ENCODE measurements at regions not wholly inside any gene's neighbourhood (a gene's known extent, or its start where the extent isn't known, plus 50 kb on each side); places are given as distances from the start of the nearest gene placed in this dataset.

DNA sequence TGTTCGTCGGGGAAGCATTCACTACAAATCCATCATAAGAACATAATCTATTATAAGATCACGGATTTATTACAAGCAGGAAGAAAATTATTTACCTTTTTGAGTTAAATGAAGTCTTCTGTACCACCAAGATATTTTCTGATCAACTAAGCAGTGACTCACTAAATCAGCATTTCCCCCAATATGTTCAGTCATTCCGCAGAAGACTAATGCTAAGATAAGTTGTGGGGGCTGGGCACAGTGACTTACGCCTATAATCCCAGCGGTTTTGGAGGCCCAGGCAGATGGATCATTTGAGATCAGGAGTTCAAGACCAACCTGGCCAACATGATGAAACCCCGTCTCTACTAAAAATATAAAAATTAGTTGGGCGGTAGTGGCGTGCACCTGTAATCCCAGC lies 144.2 kb upstream of the EGR2 start:
- TF ChIP-seq, protein P1, sequence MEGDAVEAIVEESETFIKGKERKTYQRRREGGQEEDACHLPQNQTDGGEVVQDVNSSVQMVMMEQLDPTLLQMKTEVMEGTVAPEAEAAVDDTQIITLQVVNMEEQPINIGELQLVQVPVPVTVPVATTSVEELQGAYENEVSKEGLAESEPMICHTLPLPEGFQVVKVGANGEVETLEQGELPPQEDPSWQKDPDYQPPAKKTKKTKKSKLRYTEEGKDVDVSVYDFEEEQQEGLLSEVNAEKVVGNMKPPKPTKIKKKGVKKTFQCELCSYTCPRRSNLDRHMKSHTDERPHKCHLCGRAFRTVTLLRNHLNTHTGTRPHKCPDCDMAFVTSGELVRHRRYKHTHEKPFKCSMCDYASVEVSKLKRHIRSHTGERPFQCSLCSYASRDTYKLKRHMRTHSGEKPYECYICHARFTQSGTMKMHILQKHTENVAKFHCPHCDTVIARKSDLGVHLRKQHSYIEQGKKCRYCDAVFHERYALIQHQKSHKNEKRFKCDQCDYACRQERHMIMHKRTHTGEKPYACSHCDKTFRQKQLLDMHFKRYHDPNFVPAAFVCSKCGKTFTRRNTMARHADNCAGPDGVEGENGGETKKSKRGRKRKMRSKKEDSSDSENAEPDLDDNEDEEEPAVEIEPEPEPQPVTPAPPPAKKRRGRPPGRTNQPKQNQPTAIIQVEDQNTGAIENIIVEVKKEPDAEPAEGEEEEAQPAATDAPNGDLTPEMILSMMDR (conservative IDR thresholded peaks at IDR 0.05), result no peak
- H3K27ac ChIP-seq, result no peak overlapping the region

DNA sequence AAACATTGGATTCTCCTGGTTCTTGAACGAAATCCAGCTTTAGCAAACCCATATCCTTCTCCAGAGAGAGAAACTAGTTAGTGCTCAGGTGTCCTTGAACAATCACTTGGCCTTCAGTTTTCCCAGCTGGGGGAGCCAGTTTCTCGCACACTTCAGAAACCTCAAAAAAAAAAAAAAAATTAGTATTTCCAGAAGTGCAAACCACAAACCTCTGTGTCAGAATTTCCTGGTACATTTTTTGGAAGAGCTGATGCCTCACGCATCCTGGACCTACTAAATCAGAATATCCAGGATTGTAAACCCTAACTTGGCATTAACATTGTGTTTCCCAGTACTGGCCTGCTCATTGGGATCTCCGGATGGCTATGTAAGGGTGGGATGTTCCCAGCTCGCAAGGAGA lies 143.4 kb upstream of the EGR2 start:
- TF ChIP-seq, protein P1 (conservative IDR thresholded peaks at IDR 0.05), result no peak
- H3K27ac ChIP-seq, result no peak overlapping the region

DNA sequence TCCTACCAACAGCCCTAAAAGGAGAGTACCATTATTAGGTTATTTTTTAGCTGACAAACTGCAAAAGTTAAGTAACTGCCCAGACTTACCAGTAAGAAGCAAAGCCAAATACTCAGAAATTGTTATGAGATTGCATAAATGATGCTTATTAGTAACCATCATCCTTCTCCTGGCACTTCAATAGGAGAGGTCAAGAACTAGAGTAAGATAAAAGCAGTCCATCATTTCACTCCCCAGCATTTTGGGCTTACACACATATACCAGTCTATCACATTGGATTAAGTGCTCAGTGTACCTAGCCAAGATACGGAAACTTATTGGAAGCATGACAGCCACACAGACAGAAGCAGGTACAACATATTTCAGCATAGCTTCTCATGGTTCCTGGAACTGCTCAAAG lies 142.8 kb upstream of the EGR2 start:
- TF ChIP-seq, protein P1 (conservative IDR thresholded peaks at IDR 0.05), result no peak
- no peak overlapping the region for H3K27ac ChIP-seq

DNA sequence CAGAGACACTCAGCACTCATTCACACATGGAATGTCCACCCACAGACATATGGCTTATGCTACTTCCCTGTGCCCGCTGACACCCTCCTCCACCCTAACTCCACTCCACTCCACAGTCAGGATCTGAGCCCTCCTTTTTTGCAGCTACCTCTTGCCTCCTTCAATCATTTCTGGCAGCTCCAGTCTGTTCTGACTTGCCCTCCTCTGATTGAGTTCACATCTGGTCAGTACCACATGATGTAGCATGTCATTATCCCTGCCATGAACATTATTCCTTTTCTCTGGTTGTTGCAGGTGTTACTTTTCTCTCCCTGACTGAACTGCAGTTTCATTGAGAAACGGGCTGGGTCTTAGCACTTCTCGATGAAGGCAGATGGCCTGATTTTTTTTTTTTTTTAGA lies 130.1 kb upstream of the EGR2 start:
- no peak overlapping the region for H3K27ac ChIP-seq
- TF ChIP-seq, protein P1 (conservative IDR thresholded peaks at IDR 0.05), result no peak

DNA sequence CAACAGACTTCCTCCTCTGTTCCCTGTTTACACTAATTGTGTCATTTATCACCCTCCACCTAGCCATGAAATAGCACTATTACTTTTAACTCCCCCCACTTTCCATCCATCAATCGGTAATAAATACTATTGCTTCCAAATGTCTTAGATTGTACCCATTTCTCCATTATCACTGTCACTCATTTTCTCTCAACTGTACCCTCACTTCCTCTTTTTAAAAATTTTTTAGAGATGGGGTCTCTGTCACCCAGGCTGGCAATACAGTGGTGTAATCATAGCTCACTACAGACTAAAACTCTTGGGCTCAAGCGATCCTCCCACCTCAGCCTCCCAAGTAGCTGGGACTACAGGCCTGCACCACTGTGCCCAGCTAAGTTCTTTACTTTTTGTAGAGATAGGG lies 123.5 kb upstream of the EGR2 start:
- TF ChIP-seq, protein P1 (conservative IDR thresholded peaks at IDR 0.05), result no peak
- no peak overlapping the region for H3K27ac ChIP-seq

DNA sequence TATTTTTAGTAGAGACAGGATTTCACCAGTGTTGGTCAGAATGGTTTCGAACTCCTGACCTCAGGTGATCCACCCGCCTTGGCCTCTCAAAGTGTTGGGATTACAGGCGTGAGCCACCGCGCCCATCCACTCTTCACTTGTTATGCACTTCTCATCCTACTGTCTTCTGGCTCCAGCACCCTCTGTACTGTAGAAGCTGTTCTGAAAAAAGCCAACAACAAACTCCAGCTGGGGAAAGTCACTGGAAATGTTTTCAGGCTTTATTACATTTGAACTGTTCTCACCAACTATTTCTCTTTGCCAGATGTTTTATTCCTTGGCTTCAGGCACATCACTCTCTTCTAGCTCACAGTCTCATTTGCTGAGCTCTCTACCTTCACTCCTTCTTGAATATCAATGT lies 122.5 kb upstream of the EGR2 start:
- no peak overlapping the region for H3K27ac ChIP-seq
- TF ChIP-seq, protein P1 (conservative IDR thresholded peaks at IDR 0.05), result no peak

DNA sequence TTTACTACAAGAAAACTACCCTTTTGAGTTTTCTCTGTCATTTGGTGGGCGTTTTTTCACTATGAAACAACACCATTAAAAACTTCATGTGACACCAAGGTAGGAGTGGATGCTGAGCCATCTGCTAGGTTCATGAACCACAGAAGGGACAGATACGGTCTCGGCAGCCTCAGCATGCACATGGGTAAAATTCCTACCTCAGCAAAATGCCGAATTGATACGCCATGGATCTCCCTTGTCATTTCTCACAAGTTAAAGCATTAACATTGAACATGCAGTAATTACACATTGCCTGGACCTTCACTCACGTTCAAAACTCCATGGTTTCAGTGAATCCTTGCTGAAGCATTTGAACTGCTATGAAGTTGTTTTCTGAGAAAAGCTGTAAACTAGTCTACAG lies 121.5 kb upstream of the EGR2 start:
- H3K27ac ChIP-seq, result no peak overlapping the region

More for the DNA sequence above, 121.5 kb upstream of the EGR2 start:
- TF ChIP-seq, protein P1 (conservative IDR thresholded peaks at IDR 0.05), result no peak
